ENCODE measurements at regions not wholly inside any gene's neighbourhood (a gene's known extent, or its start where the extent isn't known, plus 50 kb on each side); places are given as distances from the start of the nearest gene placed in this dataset.

- Mint-ChIP-seq H3K4me3 (no peak overlapping the region), H3K27me3 (no peaks in the 10 kb centered on the region), H3K36me3 (no peaks in the 10 kb centered on the region), H3K9me3 (ENCODE audit: low read depth) (no peaks in the 10 kb centered on the region), H3K4me1 (peaks cover 21% of the 10 kb centered on the region), H3K27ac (no peak overlapping the region)
- DNase-seq (no peak), ATAC-seq (no peak)
- CTCF ChIA-PET: interaction anchor here (2.2 kb wide), 1 partner anchor 37 kb away, joined by 7 read pairs; no protein-coding TSS in a partner anchor
Observed at GRCh38 chr12:93134893-93135285, 205.8 kb upstream of the EEA1 start.

GRCh38 chr12:93135286-93136239, 206.5 kb upstream of the EEA1 start:
- Mint-ChIP-seq H3K4me3 (no peak overlapping the region), H3K4me1 (peaks cover 21% of the 10 kb centered on the region), H3K36me3 (no peaks in the 10 kb centered on the region), H3K9me3 (ENCODE audit: low read depth) (no peaks in the 10 kb centered on the region), H3K27me3 (no peaks in the 10 kb centered on the region), H3K27ac (peak overlapping the region; percentile 54)
- no peak for DNase-seq
- ATAC-seq: peak; percentile 72
- CTCF ChIA-PET: interaction anchor here (2.2 kb wide), 1 partner anchor 37 kb away, joined by 7 read pairs; no protein-coding TSS in a partner anchor

- Mint-ChIP-seq H3K4me1 (peaks cover 21% of the 10 kb centered on the region), H3K9me3 (ENCODE audit: low read depth) (no peaks in the 10 kb centered on the region), H3K4me3 (no peak overlapping the region), H3K27ac (peak overlapping the region; percentile 54), H3K36me3 (no peaks in the 10 kb centered on the region), H3K27me3 (no peaks in the 10 kb centered on the region)
- CTCF ChIA-PET: no interaction called here
- DNase-seq (no peak), ATAC-seq (no peak)
Observed at GRCh38 chr12:93136253-93137055, 207.4 kb upstream of the EEA1 start.

- peaks cover 2% of the 10 kb centered on the region for H3K27me3 Mint-ChIP-seq
- no peak overlapping the region for H3K4me3 Mint-ChIP-seq
- H3K27ac Mint-ChIP-seq: no peak overlapping the region
- DNase-seq (no peak), ATAC-seq (peak; percentile 23)
- peaks cover 2% of the 10 kb centered on the region for H3K9me3 Mint-ChIP-seq (ENCODE audit: low read depth)
- peaks cover 21% of the 10 kb centered on the region for H3K4me1 Mint-ChIP-seq
- H3K36me3 Mint-ChIP-seq: no peaks in the 10 kb centered on the region
- CTCF ChIA-PET: interaction anchor here (0.8 to 1.6 kb wide), 2 partner anchors 40 to 259 kb away, joined by 3 to 7 read pairs; no protein-coding TSS in a partner anchor
Observed at GRCh38 chr12:93137656-93138612, 208.8 kb upstream of the EEA1 start.

GRCh38 chr12:93139028-93139665, 210.1 kb upstream of the EEA1 start:
- no peak overlapping the region for H3K4me3 Mint-ChIP-seq
- H3K9me3 Mint-ChIP-seq (ENCODE audit: low read depth): peaks cover 2% of the 10 kb centered on the region
- H3K27me3 Mint-ChIP-seq: peaks cover 8% of the 10 kb centered on the region
- CTCF ChIA-PET: interaction anchor here (1.2 to 1.6 kb wide), 2 partner anchors 41 to 152 kb away, joined by 3 to 7 read pairs; no protein-coding TSS in a partner anchor
- H3K4me1 Mint-ChIP-seq: peaks cover 21% of the 10 kb centered on the region
- DNase-seq: no peak
- H3K36me3 Mint-ChIP-seq: no peaks in the 10 kb centered on the region
- H3K27ac Mint-ChIP-seq: no peak overlapping the region
- ATAC-seq: no peak

- H3K9me3 Mint-ChIP-seq (ENCODE audit: low read depth): peaks cover 2% of the 10 kb centered on the region
- H3K27ac Mint-ChIP-seq: no peak overlapping the region
- H3K4me3 Mint-ChIP-seq: no peak overlapping the region
- no peaks in the 10 kb centered on the region for H3K36me3 Mint-ChIP-seq
- peaks cover 12% of the 10 kb centered on the region for H3K4me1 Mint-ChIP-seq
- H3K27me3 Mint-ChIP-seq: peaks cover 11% of the 10 kb centered on the region
- CTCF ChIA-PET: no interaction called here
- ATAC-seq (no peak), DNase-seq (no peak)
Observed at GRCh38 chr12:93140325-93140724, 211.2 kb upstream of the EEA1 start.

- H3K27ac Mint-ChIP-seq: no peak overlapping the region
- peaks cover 7% of the 10 kb centered on the region for H3K4me1 Mint-ChIP-seq
- H3K9me3 Mint-ChIP-seq (ENCODE audit: low read depth): peaks cover 2% of the 10 kb centered on the region
- no peak overlapping the region for H3K4me3 Mint-ChIP-seq
- ATAC-seq (no peak), DNase-seq (no peak)
- H3K27me3 Mint-ChIP-seq: peaks cover 11% of the 10 kb centered on the region
- CTCF ChIA-PET: no interaction called here
- no peaks in the 10 kb centered on the region for H3K36me3 Mint-ChIP-seq
Observed at GRCh38 chr12:93140801-93141200, 211.7 kb upstream of the EEA1 start.

- H3K27ac Mint-ChIP-seq: no peak overlapping the region
- no peaks in the 10 kb centered on the region for H3K36me3 Mint-ChIP-seq
- CTCF ChIA-PET: interaction anchor here (0.6 kb wide), 1 partner anchor 1722 kb away, joined by 4 read pairs; no protein-coding TSS in a partner anchor
- peaks cover 11% of the 10 kb centered on the region for H3K27me3 Mint-ChIP-seq
- no peak overlapping the region for H3K4me3 Mint-ChIP-seq
- H3K4me1 Mint-ChIP-seq: no peaks in the 10 kb centered on the region
- peaks cover 2% of the 10 kb centered on the region for H3K9me3 Mint-ChIP-seq (ENCODE audit: low read depth)
- ATAC-seq (no peak), DNase-seq (no peak)
Observed at GRCh38 chr12:93142881-93143280, 213.8 kb upstream of the EEA1 start.

- ATAC-seq (no peak), DNase-seq (no peak)
- Mint-ChIP-seq H3K9me3 (ENCODE audit: low read depth) (peaks cover 2% of the 10 kb centered on the region), H3K27ac (no peak overlapping the region), H3K36me3 (no peaks in the 10 kb centered on the region), H3K4me3 (no peak overlapping the region), H3K27me3 (peaks cover 11% of the 10 kb centered on the region), H3K4me1 (no peaks in the 10 kb centered on the region)
- CTCF ChIA-PET: no interaction called here
Observed at GRCh38 chr12:93144109-93144508, 215.0 kb upstream of the EEA1 start.

GRCh38 chr12:93145086-93145485, 216.0 kb upstream of the EEA1 start:
- no peak for ATAC-seq
- Mint-ChIP-seq H3K4me3 (no peak overlapping the region), H3K27ac (no peak overlapping the region), H3K9me3 (ENCODE audit: low read depth) (peaks cover 2% of the 10 kb centered on the region), H3K4me1 (no peaks in the 10 kb centered on the region), H3K36me3 (no peaks in the 10 kb centered on the region), H3K27me3 (peaks cover 11% of the 10 kb centered on the region)
- DNase-seq: no peak
- CTCF ChIA-PET: interaction anchor here (1.3 kb wide), 1 partner anchor 129 kb away, joined by 3 read pairs; no protein-coding TSS in a partner anchor

- no peaks in the 10 kb centered on the region for H3K4me1 Mint-ChIP-seq
Observed at GRCh38 chr12:93146263-93146939, 217.3 kb upstream of the EEA1 start.

GRCh38 chr12:93146970-93147369, 217.9 kb upstream of the EEA1 start:
- Mint-ChIP-seq H3K36me3 (no peaks in the 10 kb centered on the region), H3K4me1 (no peaks in the 10 kb centered on the region)
- CTCF ChIA-PET: interaction anchor here (1.3 kb wide), 1 partner anchor 49 kb away, joined by 3 read pairs; no protein-coding TSS in a partner anchor

More at GRCh38 chr12:93146263-93146939, 217.3 kb upstream of the EEA1 start:
- CTCF ChIA-PET: interaction anchor here (1.3 kb wide), 1 partner anchor 48 kb away, joined by 3 read pairs; no protein-coding TSS in a partner anchor
- DNase-seq (no peak), ATAC-seq (no peak)
- H3K27me3 Mint-ChIP-seq: peaks cover 11% of the 10 kb centered on the region
- H3K4me3 Mint-ChIP-seq: no peak overlapping the region
- peaks cover 2% of the 10 kb centered on the region for H3K9me3 Mint-ChIP-seq (ENCODE audit: low read depth)
- H3K36me3 Mint-ChIP-seq: no peaks in the 10 kb centered on the region
- no peak overlapping the region for H3K27ac Mint-ChIP-seq

More at GRCh38 chr12:93146970-93147369, 217.9 kb upstream of the EEA1 start:
- Mint-ChIP-seq H3K4me3 (no peak overlapping the region), H3K27me3 (peaks cover 14% of the 10 kb centered on the region), H3K27ac (no peak overlapping the region), H3K9me3 (ENCODE audit: low read depth) (peaks cover 2% of the 10 kb centered on the region)
- ATAC-seq (no peak), DNase-seq (no peak)

Measured in activated CD8-positive, alpha-beta memory T cell treated with anti-CD3 and anti-CD28 coated beads, Interleukin-2, amount 10 ng/mL, durations not matched to agents 7 days and 5 days (primary cell).